ENCODE measurements at regions not wholly inside any gene's neighbourhood (a gene's known extent, or its start where the extent isn't known, plus 50 kb on each side); places are given as distances from the start of the nearest gene placed in this dataset.

DNA sequence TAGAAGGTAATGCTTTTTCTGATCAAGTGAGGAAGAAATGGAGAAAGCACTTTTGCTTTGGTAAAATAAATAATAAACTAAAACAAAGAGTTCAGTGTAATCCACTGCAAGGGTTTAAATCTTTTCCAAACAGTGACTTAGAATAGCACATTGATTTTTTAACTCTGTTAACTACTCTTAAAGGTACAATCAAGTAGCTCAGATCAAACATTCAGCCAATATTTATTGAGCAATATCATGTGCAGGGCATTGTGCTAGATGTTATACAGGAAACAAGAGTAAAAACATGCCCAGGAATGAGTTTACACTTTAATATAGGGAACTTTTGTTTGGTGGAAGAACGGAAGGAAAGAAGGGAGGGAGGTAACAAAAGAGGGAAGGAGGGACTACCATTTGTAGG, 479.8 kb downstream of the KLHL13 start:
- H3K79me2 ChIP-seq (ENCODE audit: control insufficient read depth, insufficient read depth, low read length): no peaks in the 10 kb centered on the region
- no peaks in the 10 kb centered on the region for H3K27me3 ChIP-seq (ENCODE audit: control insufficient read depth in 2 of 2, insufficient read depth in 2 of 2, low read length in 2 of 2)
- no peak overlapping the region for H3K4me3 ChIP-seq
- no peak for TF ChIP-seq RFX1 (IDR thresholded peaks at IDR 0.05)
- no peak for TF ChIP-seq ZNF699 (CRISPR knock-in tag; IDR thresholded peaks at IDR 0.05; ENCODE audit: insufficient replicate concordance)
- TF ChIP-seq ZNF584 (CRISPR knock-in tag; IDR thresholded peaks at IDR 0.05; ENCODE audit: low read depth): no peak
- no peak for TF ChIP-seq BRD9 (IDR thresholded peaks at IDR 0.05; ENCODE audit: low read depth, partially characterized antibody)
- no peak for TF ChIP-seq ZBED1 (IDR thresholded peaks at IDR 0.05)
- TF ChIP-seq CTBP1 (IDR thresholded peaks at IDR 0.05; ENCODE audit: borderline replicate concordance): no peak
- TF ChIP-seq ZNF583 (CRISPR knock-in tag; IDR thresholded peaks at IDR 0.05): no peak
- TF ChIP-seq, protein P1, sequence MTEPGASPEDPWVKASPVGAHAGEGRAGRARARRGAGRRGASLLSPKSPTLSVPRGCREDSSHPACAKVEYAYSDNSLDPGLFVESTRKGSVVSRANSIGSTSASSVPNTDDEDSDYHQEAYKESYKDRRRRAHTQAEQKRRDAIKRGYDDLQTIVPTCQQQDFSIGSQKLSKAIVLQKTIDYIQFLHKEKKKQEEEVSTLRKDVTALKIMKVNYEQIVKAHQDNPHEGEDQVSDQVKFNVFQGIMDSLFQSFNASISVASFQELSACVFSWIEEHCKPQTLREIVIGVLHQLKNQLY (CRISPR knock-in tag; conservative IDR thresholded peaks at IDR 0.05): no peak
- ChIA-PET CTCF (ENCODE audit: low intra/inter-chr PET ratio) (no interaction called here), POLR2A (no interaction called here)
- H2AFZ ChIP-seq (ENCODE audit: low read depth, low read length): no peak overlapping the region
- H3K4me2 ChIP-seq (ENCODE audit: insufficient read depth, low read length): no peak overlapping the region
- no peaks in the 10 kb centered on the region for H4K20me1 ChIP-seq (replicated peaks; ENCODE audit: control insufficient read depth, insufficient read depth, low read length)
- no peak for ATAC-seq
- DNase-seq (ENCODE audit: extremely low read depth in 1 of 4, low spot score in 3 of 4): no peak
- no peak overlapping the region for H3K9ac ChIP-seq (ENCODE audit: insufficient read depth in 1 of 2, low read depth in 2 of 2, low read length in 2 of 2)
- no TSS peak for BruUV-seq (replicated peaks)
- WGBS (ENCODE audit: insufficient coverage, low coverage, missing lambda C conversion rate): 29% methylated on average over 1 of the region's 1 CpG
- H3K36me3 ChIP-seq (ENCODE audit: control insufficient read depth, insufficient read depth, low read length): no peaks in the 10 kb centered on the region
- in situ Hi-C loops (cut with MboI) (no loop called here), intact Hi-C loops (cut with micrococcal nuclease) (no loop called here)
- H3K4me1 ChIP-seq (replicated peaks in 1 of 2; ENCODE audit: control insufficient read depth in 2 of 2, insufficient read depth in 2 of 2, low read length in 2 of 2): no peaks in the 10 kb centered on the region
- H3K9me1 ChIP-seq (ENCODE audit: control insufficient read depth, insufficient read depth, low read length): no peaks in the 10 kb centered on the region
- H3K9me3 ChIP-seq (replicated peaks; ENCODE audit: control insufficient read depth, insufficient read depth, low read depth, low read length): no peaks in the 10 kb centered on the region
- FAIRE-seq: no peak
- H3K27ac ChIP-seq (ENCODE audit: extremely low read depth, low read depth, low read length): no peak overlapping the region
